HG03045 (cell line): ENCODE measurements at regions not wholly inside any gene's neighbourhood (a gene's known extent, or its start where the extent isn't known, plus 50 kb on each side); places are given as distances from the start of the nearest gene placed in this dataset.
"Not testable (repeated sequence)": the region's sequence is repeated elsewhere in the genome, so short reads cannot be mapped to it uniquely, and the experiment has no call there.

Experiments
- ATAC-seq: cut with Tn5 transposase; IDR thresholded peaks from one replicate; pipeline ENCODE4 v1.9.1; 2021; ENCODE audit warnings: mild to moderate bottlenecking, moderate library complexity; ENCODE audit not compliant: unreplicated experiment

- no peak for ATAC-seq
Observed at GRCh38 chr22:22756109-22756508, 111.7 kb downstream of the GGTLC2 start.

GRCh38 chr22:22756551-22757201, 112.3 kb downstream of the GGTLC2 start:
- not testable (repeated sequence) for ATAC-seq

- not testable (repeated sequence) for ATAC-seq
Observed at GRCh38 chr22:22758101-22758807, 113.8 kb downstream of the GGTLC2 start.

GRCh38 chr22:22759371-22759770, 115.0 kb downstream of the GGTLC2 start:
- ATAC-seq, result no peak

GRCh38 chr22:22759889-22760546, 115.6 kb downstream of the GGTLC2 start:
- no peak for ATAC-seq

- ATAC-seq, result no peak
Observed at GRCh38 chr22:22761606-22761962, 117.2 kb downstream of the GGTLC2 start.

GRCh38 chr22:22761963-22762772, 117.8 kb downstream of the GGTLC2 start:
- no peak for ATAC-seq

GRCh38 chr22:22763512-22763911, 119.1 kb downstream of the GGTLC2 start:
- no peak for ATAC-seq

- ATAC-seq, result no peak
Observed at GRCh38 chr22:22764085-22764484, 119.7 kb downstream of the GGTLC2 start.

- ATAC-seq, result no peak
Observed at GRCh38 chr22:22767876-22768602, 119.6 kb upstream of the IGLL5 start.

- ATAC-seq, result no peak
Observed at GRCh38 chr22:22768885-22769284, 118.7 kb upstream of the IGLL5 start.

GRCh38 chr22:22769434-22770279, 118.0 kb upstream of the IGLL5 start:
- no peak for ATAC-seq

GRCh38 chr22:22770280-22770871, 117.2 kb upstream of the IGLL5 start:
- no peak for ATAC-seq

- no peak for ATAC-seq
Observed at GRCh38 chr22:22770881-22771280, 116.7 kb upstream of the IGLL5 start.

- no peak for ATAC-seq
Observed at GRCh38 chr22:22771696-22772377, 115.8 kb upstream of the IGLL5 start.

- ATAC-seq, result no peak
Observed at GRCh38 chr22:22772396-22772795, 115.2 kb upstream of the IGLL5 start.

GRCh38 chr22:22772883-22773282, 114.7 kb upstream of the IGLL5 start:
- ATAC-seq, result no peak

- no peak for ATAC-seq
Observed at GRCh38 chr22:22773427-22773826, 114.2 kb upstream of the IGLL5 start.
